H9 (cell line): ENCODE measurements at regions not wholly inside any gene's neighbourhood (a gene's known extent, or its start where the extent isn't known, plus 50 kb on each side); places are given as distances from the start of the nearest gene placed in this dataset.

ENCODE experiments used
- DNase-seq: peaks from one replicate; pipeline ENCODE4 v3.0.0-alpha.2; 2017
- H2AFZ ChIP-seq: one replicate; pipeline ENCODE4 v1.6.1; 2013; ENCODE audit warnings: mild to moderate bottlenecking, low read length, control low read depth, moderate library complexity
- H2AK5ac ChIP-seq: 2 replicates; pipeline ENCODE4 v1.6.1; 2013; ENCODE audit warnings: low read length, control low read depth, mixed read lengths; ENCODE audit not compliant: insufficient read length
- H2BK120ac ChIP-seq: one replicate; pipeline ENCODE4 v1.6.1; 2013; ENCODE audit warnings: low read depth, mild to moderate bottlenecking, low read length, control low read depth, inconsistent platforms; ENCODE audit not compliant: poor library complexity, severe bottlenecking
- H2BK12ac ChIP-seq: 2 replicates; pipeline ENCODE4 v1.6.1; 2013; ENCODE audit warnings: low read length, control low read depth, mixed read lengths, low read depth; ENCODE audit not compliant: insufficient read length
- H2BK15ac ChIP-seq: 2 replicates; pipeline ENCODE4 v1.6.1; 2013; ENCODE audit warnings: low read depth, low read length, control low read depth
- H2BK20ac ChIP-seq: one replicate; pipeline ENCODE4 v1.6.1; 2013; ENCODE audit warnings: low read depth, mild to moderate bottlenecking, low read length, control low read depth, inconsistent platforms; ENCODE audit not compliant: poor library complexity, severe bottlenecking
- H2BK5ac ChIP-seq: 2 replicates; pipeline ENCODE4 v1.6.1; 2013; ENCODE audit warnings: low read length, control low read depth, mixed read lengths; ENCODE audit not compliant: insufficient read length
- H3K14ac ChIP-seq: 2 replicates; pipeline ENCODE4 v1.6.1; 2013; ENCODE audit warnings: low read length, control low read depth; ENCODE audit not compliant: insufficient read depth
- H3K18ac ChIP-seq: 2 replicates; pipeline ENCODE4 v1.6.1; 2013; ENCODE audit warnings: low read depth, mild to moderate bottlenecking, mixed read lengths, low read length, control low read depth; ENCODE audit not compliant: insufficient read length
- H3K23ac ChIP-seq: 2 replicates; pipeline ENCODE4 v1.6.1; 2013; ENCODE audit warnings: low read length, control low read depth, mixed read lengths, low read depth; ENCODE audit not compliant: insufficient read length
- H3K23me2 ChIP-seq: 2 replicates; pipeline ENCODE4 v1.6.1; 2013; ENCODE audit warnings: low read depth, mild to moderate bottlenecking, mixed read lengths, low read length, control low read depth; ENCODE audit not compliant: insufficient read length, poor library complexity, severe bottlenecking
- H3K27ac ChIP-seq: 2 replicates; pipeline ENCODE4 v1.5.1; 2013; ENCODE audit warnings: low read length, control low read depth, mixed read lengths, low read depth; ENCODE audit not compliant: insufficient read length
- H3K27me3 ChIP-seq: 2 replicates; pipeline ENCODE4 v1.6.1; 2013; ENCODE audit warnings: low read length, control low read depth, inconsistent platforms; ENCODE audit not compliant: insufficient read depth
- H3K4ac ChIP-seq: 2 replicates; pipeline ENCODE4 v1.6.1; 2013; ENCODE audit warnings: low read depth, mild to moderate bottlenecking, control low read depth, inconsistent platforms, low read length, moderate library complexity
- H3K4me1 ChIP-seq: 2 replicates; pipeline ENCODE4 v1.6.1; 2013; ENCODE audit warnings: low read length, control low read depth, inconsistent platforms; ENCODE audit not compliant: insufficient read depth
- H3K4me2 ChIP-seq: 2 replicates; pipeline ENCODE4 v1.6.1; 2013; ENCODE audit warnings: low read length, control low read depth, mixed read lengths; ENCODE audit not compliant: insufficient read length, insufficient read depth
- H3K56ac ChIP-seq: 2 replicates; pipeline ENCODE4 v1.6.1; 2013; ENCODE audit warnings: low read depth, mild to moderate bottlenecking, mixed read lengths, low read length, control low read depth; ENCODE audit not compliant: insufficient read length
- H3K79me1 ChIP-seq: 2 replicates; pipeline ENCODE4 v1.6.1; 2013; ENCODE audit warnings: low read depth, mild to moderate bottlenecking, moderate library complexity, low read length, control low read depth, inconsistent platforms; ENCODE audit not compliant: insufficient read depth, poor library complexity, severe bottlenecking
- H3K79me2 ChIP-seq: 2 replicates; pipeline ENCODE4 v1.6.1; 2013; ENCODE audit warnings: low read length, control low read depth, inconsistent platforms; ENCODE audit not compliant: insufficient read depth
- H3K9ac ChIP-seq: 2 replicates; pipeline ENCODE4 v1.6.1; 2013; ENCODE audit warnings: low read length, control low read depth, mixed read lengths; ENCODE audit not compliant: insufficient read length; ENCODE audit errors: extremely low read depth
- H3K9me3 ChIP-seq: one replicate; pipeline ENCODE4 v1.6.1; 2013; ENCODE audit warnings: low read depth, low read length, inconsistent platforms; ENCODE audit not compliant: control insufficient read depth
- H3T11ph ChIP-seq: one replicate; pipeline ENCODE4 v1.6.1; 2013; ENCODE audit warnings: mild to moderate bottlenecking, low read length, control low read depth, inconsistent platforms
- H4K20me1 ChIP-seq: one replicate; pipeline ENCODE4 v1.6.1; 2013; ENCODE audit not compliant: control insufficient read depth, insufficient read length, insufficient read depth
- H4K5ac ChIP-seq: 2 replicates; pipeline ENCODE4 v1.6.1; 2013; ENCODE audit warnings: low read depth, mild to moderate bottlenecking, mixed read lengths, low read length, control low read depth; ENCODE audit not compliant: insufficient read length
- H4K8ac ChIP-seq: replicated peaks from 2 replicates; pipeline ENCODE4 v1.6.1; 2013; ENCODE audit warnings: low read length, control low read depth, mixed read lengths, low read depth; ENCODE audit not compliant: insufficient read length
- H4K91ac ChIP-seq: 2 replicates; pipeline ENCODE4 v1.6.1; 2013; ENCODE audit warnings: low read depth, mild to moderate bottlenecking, moderate library complexity, mixed read lengths, low read length, control low read depth; ENCODE audit not compliant: insufficient read length
- H3K27ac Mint-ChIP-seq, 3 experiments: 2 replicates in 2 of 3; 3 replicates in 1 of 3; pipeline ENCODE4 v1.8.0; 2020 to 2021; ENCODE audit warnings: mixed read lengths in 3 of 3, mild to moderate bottlenecking in 1 of 3, moderate library complexity in 1 of 3
- H3K27me3 Mint-ChIP-seq: 2 replicates; pipeline ENCODE4 v1.8.0; 2021; ENCODE audit warnings: low read depth, mild to moderate bottlenecking, moderate library complexity, mixed read lengths
- H3K36me3 Mint-ChIP-seq, 3 experiments: 2 replicates in 2 of 3; 3 replicates in 1 of 3; pipeline ENCODE4 v1.8.0; 2020 to 2021; ENCODE audit warnings: low read depth in 3 of 3, mixed read lengths in 3 of 3; ENCODE audit not compliant: insufficient read depth in 1 of 3
- H3K4me1 Mint-ChIP-seq, 2 experiments: 2 replicates each; pipeline ENCODE4 v1.8.0; 2020; ENCODE audit warnings: mixed read lengths in 2 of 2
- H3K4me3 Mint-ChIP-seq, 2 experiments: 2 replicates in 1 of 2; 3 replicates in 1 of 2; pipeline ENCODE4 v1.8.0; 2020 to 2021; ENCODE audit warnings: mild to moderate bottlenecking in 2 of 2, mixed read lengths in 2 of 2, moderate library complexity in 1 of 2
- H3K9me3 Mint-ChIP-seq, 2 experiments: 2 replicates in 1 of 2; 3 replicates in 1 of 2; pipeline ENCODE4 v1.8.0; 2020; ENCODE audit warnings: mild to moderate bottlenecking in 2 of 2, mixed read lengths in 2 of 2, moderate library complexity in 1 of 2
- WGBS: extraction: QIAGEN DNeasy Blood & Tissue Kit; methylation state at CpG from one replicate; pipeline ENCODE4 v1.1.7; 2013; ENCODE audit warnings: missing lambda C conversion rate, low lambda C conversion rate, mixed read lengths; ENCODE audit not compliant: insufficient read length; ENCODE audit errors: extremely low coverage; 5-methylcytosine and 5-hydroxymethylcytosine counted together
- TF ChIP-seq, protein P1 (sequence below): fragments of 200-600 bp; sonication (generic); conservative IDR thresholded peaks from 3 replicates; pipeline ENCODE4 v1.8.0; 2021; ENCODE audit warnings: antibody characterized with exemption, mild to moderate bottlenecking

DNA sequence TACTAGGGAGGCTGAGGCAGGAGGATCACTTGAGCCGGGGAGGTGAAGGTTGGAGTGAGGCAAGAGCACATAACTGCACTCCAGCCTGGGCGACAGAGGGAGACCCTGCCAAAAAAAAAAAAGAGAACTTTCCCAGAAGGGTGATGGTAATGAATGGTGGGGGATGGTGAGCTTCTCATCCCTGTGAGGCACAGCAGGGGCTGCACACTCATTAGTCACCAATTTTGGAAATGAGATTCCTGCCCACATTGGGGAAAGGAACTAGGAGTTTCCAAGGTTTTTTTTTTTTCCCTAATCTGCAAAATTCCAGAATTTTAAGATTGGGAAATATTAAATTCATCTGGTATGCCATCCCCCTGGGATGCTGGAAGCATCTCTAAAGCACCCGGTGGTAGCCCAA lies 50.2 kb upstream of the SSBP3 start:
- no peak overlapping the region for H2AFZ ChIP-seq
- no CpG with 5 or more reads among the region's 3 CpGs for WGBS
- H3K23ac ChIP-seq: no peak overlapping the region
- H3K14ac ChIP-seq: no peak overlapping the region
- no peaks in the 10 kb centered on the region; the same call in 1 of the 2 replicates for H3K4me1 ChIP-seq
- H4K91ac ChIP-seq: no peak overlapping the region
- no peak overlapping the region for H3K4ac ChIP-seq
- H3K23me2 ChIP-seq: no peaks in the 10 kb centered on the region
- no peak overlapping the region for H4K5ac ChIP-seq
- no peaks in the 10 kb centered on the region for H3K79me2 ChIP-seq
- peaks cover 7% of the 10 kb centered on the region for H3K27me3 Mint-ChIP-seq
- H3K36me3 Mint-ChIP-seq: no peaks in the 10 kb centered on the region
- H3K27ac Mint-ChIP-seq: no peak overlapping the region
- no peak overlapping the region for H4K8ac ChIP-seq
- H2AK5ac ChIP-seq: no peak overlapping the region
- H4K20me1 ChIP-seq: no peaks in the 10 kb centered on the region
- no peak overlapping the region for H3K9ac ChIP-seq
- H3T11ph ChIP-seq: no peak overlapping the region
- no peak overlapping the region for H3K27ac ChIP-seq
- no peaks in the 10 kb centered on the region for H3K79me1 ChIP-seq
- H3K9me3 ChIP-seq: no peaks in the 10 kb centered on the region
- H2BK12ac ChIP-seq: no peak overlapping the region
- no peak overlapping the region for H3K4me2 ChIP-seq
- H3K4me3 Mint-ChIP-seq: no peak overlapping the region; a peak in 1 of 5 replicates
- TF ChIP-seq, protein P1, sequence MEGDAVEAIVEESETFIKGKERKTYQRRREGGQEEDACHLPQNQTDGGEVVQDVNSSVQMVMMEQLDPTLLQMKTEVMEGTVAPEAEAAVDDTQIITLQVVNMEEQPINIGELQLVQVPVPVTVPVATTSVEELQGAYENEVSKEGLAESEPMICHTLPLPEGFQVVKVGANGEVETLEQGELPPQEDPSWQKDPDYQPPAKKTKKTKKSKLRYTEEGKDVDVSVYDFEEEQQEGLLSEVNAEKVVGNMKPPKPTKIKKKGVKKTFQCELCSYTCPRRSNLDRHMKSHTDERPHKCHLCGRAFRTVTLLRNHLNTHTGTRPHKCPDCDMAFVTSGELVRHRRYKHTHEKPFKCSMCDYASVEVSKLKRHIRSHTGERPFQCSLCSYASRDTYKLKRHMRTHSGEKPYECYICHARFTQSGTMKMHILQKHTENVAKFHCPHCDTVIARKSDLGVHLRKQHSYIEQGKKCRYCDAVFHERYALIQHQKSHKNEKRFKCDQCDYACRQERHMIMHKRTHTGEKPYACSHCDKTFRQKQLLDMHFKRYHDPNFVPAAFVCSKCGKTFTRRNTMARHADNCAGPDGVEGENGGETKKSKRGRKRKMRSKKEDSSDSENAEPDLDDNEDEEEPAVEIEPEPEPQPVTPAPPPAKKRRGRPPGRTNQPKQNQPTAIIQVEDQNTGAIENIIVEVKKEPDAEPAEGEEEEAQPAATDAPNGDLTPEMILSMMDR: no peak
- peaks cover 17 to 29% of the 10 kb centered on the region in 2 experiments for H3K4me1 Mint-ChIP-seq
- no peaks in the 10 kb centered on the region for H3K27me3 ChIP-seq
- no peak overlapping the region for H3K18ac ChIP-seq
- H2BK20ac ChIP-seq: no peak overlapping the region
- no peaks in the 10 kb centered on the region for H3K9me3 Mint-ChIP-seq
- H2BK120ac ChIP-seq: no peak overlapping the region
- H3K56ac ChIP-seq: no peak overlapping the region
- H2BK15ac ChIP-seq: no peak overlapping the region
- DNase-seq: no peak
- H2BK5ac ChIP-seq: no peak overlapping the region
